Lung (tissue), 11 donors: ENCODE measurements at regions not wholly inside any gene's neighbourhood (a gene's known extent, or its start where the extent isn't known, plus 50 kb on each side); places are given as distances from the start of the nearest gene placed in this dataset.

ENCODE experiments used
- ATAC-seq: fragments of 200-7000 bp; cut with Tn5 transposase; one replicate; pipeline ENCODE4 v1.9.1; 2020; ENCODE audit warnings: moderate number of reproducible peaks; ENCODE audit not compliant: insufficient read depth, low FRiP score
- DNase-seq, 3 donors: peaks; one replicate each; pipeline ENCODE4 v3.0.0-alpha.2; 2013 to 2017
- H3K27ac ChIP-seq, 2 donors: one replicate each; pipeline ENCODE4 v1.5.1; 2013; ENCODE audit warnings: mild to moderate bottlenecking in 2 of 2, moderate library complexity in 2 of 2, control low read depth in 1 of 2, inconsistent platforms in 1 of 2, low read depth in 1 of 2, low read length in 1 of 2
- H3K27me3 ChIP-seq, 3 donors: one replicate each; pipeline ENCODE4 v1.5.1; 2013; ENCODE audit warnings: low read length in 2 of 3; ENCODE audit not compliant: control insufficient read depth in 3 of 3, insufficient read depth in 3 of 3
- H3K36me3 ChIP-seq, 4 donors: one replicate each; pipeline ENCODE4 v1.5.1; 2013; ENCODE audit warnings: low read length in 4 of 4, mild to moderate bottlenecking in 1 of 4, moderate library complexity in 1 of 4; ENCODE audit not compliant: control insufficient read depth in 4 of 4, insufficient read depth in 4 of 4
- H3K4me1 ChIP-seq, 5 donors: one replicate each; pipeline ENCODE4 v1.5.1; 2013; ENCODE audit warnings: low read length in 5 of 5, mild to moderate bottlenecking in 2 of 5, moderate library complexity in 1 of 5; ENCODE audit not compliant: control insufficient read depth in 5 of 5, insufficient read depth in 5 of 5
- H3K4me3 ChIP-seq: one replicate; pipeline ENCODE4 v1.5.1; 2013; ENCODE audit warnings: mild to moderate bottlenecking, control low read depth, moderate library complexity
- H3K9ac ChIP-seq, 2 donors: one replicate each; pipeline ENCODE4 v1.5.1; 2013; ENCODE audit warnings: low read length in 2 of 2, control low read depth in 1 of 2; ENCODE audit not compliant: insufficient read depth in 1 of 2
- H3K9me3 ChIP-seq, 4 donors: one replicate each; pipeline ENCODE4 v1.5.1; 2013; ENCODE audit warnings: low read length in 3 of 4, mild to moderate bottlenecking in 1 of 4, moderate library complexity in 1 of 4; ENCODE audit not compliant: control insufficient read depth in 4 of 4, insufficient read depth in 3 of 4
- CTCF ChIP-seq: IDR thresholded peaks from 2 replicates; pipeline ENCODE4 v1.5.1; 2012; ENCODE audit warnings: mild to moderate bottlenecking; ENCODE audit errors: control extremely low read depth, extremely low read depth
- WGBS, 2 donors: extraction: QIAGEN DNeasy Blood & Tissue Kit; methylation state at CpG; one replicate each; pipeline ENCODE4 v1.1.7; 2013; 5-methylcytosine and 5-hydroxymethylcytosine counted together
- donor health status: control.
- donor health status: control.
- donor health status: Bipolar disorder and iron deficiency.
- donor health status: healthy.
- donor health status: DM: yes; HTN: yes; CAD: no.

GRCh38 chr5:74412066-74412465 lies 228.5 kb downstream of the ENC1 start:
- Histone ChIP-seq H3K9me3 (no peaks in the 10 kb centered on the region), H3K4me3 (no peak overlapping the region), H3K27ac (no peak overlapping the region), H3K9ac (no peak overlapping the region), H3K4me1 (peaks cover 0 to 28% (median 11%) of the 10 kb centered on the region in 5 donors), H3K27me3 (no peaks in the 10 kb centered on the region), H3K36me3 (no peaks in the 10 kb centered on the region)
- ATAC-seq: no peak
- 0% methylated on average over 1 of the region's 1 CpG for WGBS, 2 donors
- no peak for TF ChIP-seq CTCF
- no peak for DNase-seq

- H3K4me3 ChIP-seq: no peak overlapping the region
Observed at GRCh38 chr5:74409712-74410111, 230.8 kb downstream of the ENC1 start.

GRCh38 chr5:74409166-74409706 lies 231.3 kb downstream of the ENC1 start:
- Histone ChIP-seq H3K27me3 (no peaks in the 10 kb centered on the region), H3K27ac (no peak overlapping the region), H3K9ac (no peak overlapping the region), H3K4me3 (no peak overlapping the region), H3K36me3 (no peaks in the 10 kb centered on the region), H3K9me3 (no peaks in the 10 kb centered on the region), H3K4me1 (peaks cover 0 to 14% (median 5%) of the 10 kb centered on the region in 5 donors)
- no peak for TF ChIP-seq CTCF
- ATAC-seq (no peak), DNase-seq (no peak)
- 86 to 90% methylated on average over 4 of the region's 4 CpGs for WGBS, 2 donors

More at GRCh38 chr5:74409712-74410111, 230.8 kb downstream of the ENC1 start:
- H3K27ac ChIP-seq: no peak overlapping the region
- TF ChIP-seq CTCF: no peak
- peaks cover 0 to 14% (median 5%) of the 10 kb centered on the region in 5 donors for H3K4me1 ChIP-seq
- no peak for DNase-seq
- no peaks in the 10 kb centered on the region for H3K27me3 ChIP-seq
- no peaks in the 10 kb centered on the region for H3K36me3 ChIP-seq
- no peaks in the 10 kb centered on the region for H3K9me3 ChIP-seq
- ATAC-seq: no peak
- no peak overlapping the region for H3K9ac ChIP-seq
